DOHH2 (cell line): ENCODE measurements at regions not wholly inside any gene's neighbourhood (a gene's known extent, or its start where the extent isn't known, plus 50 kb on each side); places are given as distances from the start of the nearest gene placed in this dataset.

ENCODE experiments used
- CTCF ChIP-seq: fragments of 200-600 bp; sonication (generic); IDR thresholded peaks from one replicate; pipeline ENCODE4 v1.5.1; 2014; ENCODE audit warnings: antibody characterized with exemption, mild to moderate bottlenecking, low read depth, low read length; ENCODE audit not compliant: poor library complexity, severe bottlenecking
- EZH2phosphoT487 ChIP-seq: fragments of 200-600 bp; sonication (generic); IDR thresholded peaks from 2 replicates; pipeline ENCODE4 v1.6.1; 2017; ENCODE audit warnings: borderline replicate concordance, mild to moderate bottlenecking, antibody characterized with exemption, low read length, moderate library complexity, mixed read lengths

GRCh38 chr10:78465431-78465830, 431.8 kb downstream of the RPS24 start:
- TF ChIP-seq CTCF (no peak), EZH2phosphoT487 (no peak)
